Spleen (tissue), 7 donors: ENCODE measurements at regions not wholly inside any gene's neighbourhood (a gene's known extent, or its start where the extent isn't known, plus 50 kb on each side); places are given as distances from the start of the nearest gene placed in this dataset.

ENCODE experiments used
- POLR2A ChIP-seq, 3 donors: fragments of 450-650 bp; IDR thresholded peaks; one replicate each; pipeline ENCODE4 v1.5.1; 2017; ENCODE audit warnings: antibody characterized with exemption in 3 of 3, mild to moderate bottlenecking in 1 of 3
- TF ChIP-seq, protein P1 (sequence below), 11 experiments: fragments of 200-600 bp in 7 of 11; fragments of 450-650 bp in 4 of 11; sonication (generic) in 4 of 11; IDR thresholded peaks in 8 of 11; conservative IDR thresholded peaks in 3 of 11; 1 replicate in 7 of 11; 2 replicates in 4 of 11; pipeline versions ENCODE4 v1.4.0 to v1.8.0; 2016 to 2021; ENCODE audit warnings: antibody characterized with exemption in 11 of 11, inconsistent platforms in 4 of 11, mild to moderate bottlenecking in 1 of 11
- donor health status: DM: no; HTN: no; CAD: no; lungs with moderate emphysema.
- donor health status: DM: no; HTN: no; CAD: no.
- donor health status: DM: no; HTN: no; CAD: no.

DNA sequence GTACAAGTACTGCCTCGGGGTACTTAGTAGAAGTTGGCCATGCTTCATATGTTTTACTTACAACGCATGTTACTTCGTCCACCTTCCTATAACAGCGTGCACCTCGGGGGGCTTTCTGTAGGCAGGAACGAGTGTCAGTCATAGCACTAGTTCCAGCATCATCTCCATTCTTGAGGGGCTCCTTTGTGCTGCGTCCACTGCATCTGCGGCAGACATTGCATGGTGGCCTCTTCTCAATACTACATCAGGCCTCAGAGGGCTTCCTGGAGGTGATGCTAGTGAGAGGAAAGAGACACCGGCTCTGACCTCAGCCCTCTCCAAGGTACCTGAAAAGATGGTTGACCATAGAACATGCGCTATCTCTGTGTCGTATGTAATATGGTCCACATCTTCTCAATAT lies 121.2 kb upstream of the RTL1 start:
- TF ChIP-seq, protein P1, sequence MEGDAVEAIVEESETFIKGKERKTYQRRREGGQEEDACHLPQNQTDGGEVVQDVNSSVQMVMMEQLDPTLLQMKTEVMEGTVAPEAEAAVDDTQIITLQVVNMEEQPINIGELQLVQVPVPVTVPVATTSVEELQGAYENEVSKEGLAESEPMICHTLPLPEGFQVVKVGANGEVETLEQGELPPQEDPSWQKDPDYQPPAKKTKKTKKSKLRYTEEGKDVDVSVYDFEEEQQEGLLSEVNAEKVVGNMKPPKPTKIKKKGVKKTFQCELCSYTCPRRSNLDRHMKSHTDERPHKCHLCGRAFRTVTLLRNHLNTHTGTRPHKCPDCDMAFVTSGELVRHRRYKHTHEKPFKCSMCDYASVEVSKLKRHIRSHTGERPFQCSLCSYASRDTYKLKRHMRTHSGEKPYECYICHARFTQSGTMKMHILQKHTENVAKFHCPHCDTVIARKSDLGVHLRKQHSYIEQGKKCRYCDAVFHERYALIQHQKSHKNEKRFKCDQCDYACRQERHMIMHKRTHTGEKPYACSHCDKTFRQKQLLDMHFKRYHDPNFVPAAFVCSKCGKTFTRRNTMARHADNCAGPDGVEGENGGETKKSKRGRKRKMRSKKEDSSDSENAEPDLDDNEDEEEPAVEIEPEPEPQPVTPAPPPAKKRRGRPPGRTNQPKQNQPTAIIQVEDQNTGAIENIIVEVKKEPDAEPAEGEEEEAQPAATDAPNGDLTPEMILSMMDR (IDR thresholded peaks at IDR 0.05 in 8 of 11, conservative IDR thresholded peaks at IDR 0.05 in 3 of 11), result no peak
- TF ChIP-seq POLR2A (IDR thresholded peaks at IDR 0.05), result no peak
